Glutamatergic neuron (in vitro differentiated cells): ENCODE measurements at regions not wholly inside any gene's neighbourhood (a gene's known extent, or its start where the extent isn't known, plus 50 kb on each side); places are given as distances from the start of the nearest gene placed in this dataset.

ENCODE experiments used
- DNase-seq: peaks from one replicate; pipeline ENCODE4 v3.0.0; 2022
- H3K27ac Mint-ChIP-seq: one replicate; pipeline ENCODE4 v1.8.0; 2020; ENCODE audit warnings: mild to moderate bottlenecking, mixed read lengths, inconsistent platforms; ENCODE audit not compliant: unreplicated experiment
- H3K27me3 Mint-ChIP-seq: one replicate; pipeline ENCODE4 v1.8.0; 2020; ENCODE audit warnings: mild to moderate bottlenecking, moderate library complexity, mixed read lengths, inconsistent platforms; ENCODE audit not compliant: unreplicated experiment
- H3K36me3 Mint-ChIP-seq: one replicate; pipeline ENCODE4 v1.8.0; 2020; ENCODE audit warnings: mild to moderate bottlenecking, mixed read lengths, inconsistent platforms; ENCODE audit not compliant: unreplicated experiment
- H3K4me1 Mint-ChIP-seq: one replicate; pipeline ENCODE4 v1.8.0; 2020; ENCODE audit warnings: mild to moderate bottlenecking, low read depth, mixed read lengths, inconsistent platforms; ENCODE audit not compliant: unreplicated experiment
- H3K4me3 Mint-ChIP-seq: one replicate; pipeline ENCODE4 v1.8.0; 2020; ENCODE audit warnings: mild to moderate bottlenecking, mixed read lengths, inconsistent platforms; ENCODE audit not compliant: unreplicated experiment
- H3K9me3 Mint-ChIP-seq: one replicate; pipeline ENCODE4 v1.8.0; 2020; ENCODE audit warnings: mild to moderate bottlenecking, moderate library complexity, mixed read lengths, inconsistent platforms; ENCODE audit not compliant: unreplicated experiment
- TF ChIP-seq, protein P1 (sequence below): fragments of 200-600 bp; sonication (generic); IDR thresholded peaks from one replicate; pipeline ENCODE4 v1.5.0; 2021; ENCODE audit not compliant: partially characterized antibody, unreplicated experiment

DNA sequence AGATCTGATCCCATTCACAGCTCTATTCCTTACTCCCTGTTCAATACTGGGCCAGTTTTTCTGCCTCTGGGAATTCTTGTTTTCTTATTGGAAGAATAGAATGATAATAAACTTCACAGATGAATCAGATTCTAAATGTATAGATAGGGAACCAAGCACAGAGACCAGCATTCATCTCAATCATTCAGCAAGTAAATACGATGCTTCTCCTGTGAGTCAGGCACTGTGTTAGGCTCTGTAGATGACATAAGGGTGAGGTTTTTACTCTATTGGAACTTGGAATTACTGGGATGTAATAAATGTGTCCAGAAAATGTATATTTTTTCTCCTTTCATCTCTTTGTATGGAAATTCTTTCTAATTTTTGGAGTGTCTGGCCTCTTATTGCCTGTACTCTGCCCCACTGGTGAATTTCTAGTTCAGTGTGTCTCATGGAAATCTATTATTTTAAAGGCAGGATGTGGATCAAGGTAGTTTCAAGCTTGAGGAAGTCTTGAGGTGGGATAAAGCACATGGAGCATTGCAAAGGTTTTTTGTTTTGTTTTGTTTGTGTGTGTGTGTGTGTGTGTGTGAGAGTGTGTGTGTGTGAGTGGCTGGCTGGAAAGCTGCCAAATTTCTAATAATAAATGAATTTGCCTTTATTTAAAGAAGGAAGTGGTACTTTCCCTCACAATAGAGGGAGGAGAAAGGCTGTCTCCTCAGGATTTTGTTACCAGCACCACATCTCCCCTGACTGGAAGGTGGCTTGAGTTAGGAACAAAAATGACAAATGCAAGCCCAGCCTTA, 117.9 kb upstream of the HS3ST1 start:
- H3K36me3 Mint-ChIP-seq = no peaks in the 10 kb centered on the region
- no peak overlapping the region for H3K4me3 Mint-ChIP-seq
- no peaks in the 10 kb centered on the region for H3K4me1 Mint-ChIP-seq
- H3K9me3 Mint-ChIP-seq = no peaks in the 10 kb centered on the region
- H3K27ac Mint-ChIP-seq = no peak overlapping the region
- DNase-seq = no peak
- TF ChIP-seq, protein P1, sequence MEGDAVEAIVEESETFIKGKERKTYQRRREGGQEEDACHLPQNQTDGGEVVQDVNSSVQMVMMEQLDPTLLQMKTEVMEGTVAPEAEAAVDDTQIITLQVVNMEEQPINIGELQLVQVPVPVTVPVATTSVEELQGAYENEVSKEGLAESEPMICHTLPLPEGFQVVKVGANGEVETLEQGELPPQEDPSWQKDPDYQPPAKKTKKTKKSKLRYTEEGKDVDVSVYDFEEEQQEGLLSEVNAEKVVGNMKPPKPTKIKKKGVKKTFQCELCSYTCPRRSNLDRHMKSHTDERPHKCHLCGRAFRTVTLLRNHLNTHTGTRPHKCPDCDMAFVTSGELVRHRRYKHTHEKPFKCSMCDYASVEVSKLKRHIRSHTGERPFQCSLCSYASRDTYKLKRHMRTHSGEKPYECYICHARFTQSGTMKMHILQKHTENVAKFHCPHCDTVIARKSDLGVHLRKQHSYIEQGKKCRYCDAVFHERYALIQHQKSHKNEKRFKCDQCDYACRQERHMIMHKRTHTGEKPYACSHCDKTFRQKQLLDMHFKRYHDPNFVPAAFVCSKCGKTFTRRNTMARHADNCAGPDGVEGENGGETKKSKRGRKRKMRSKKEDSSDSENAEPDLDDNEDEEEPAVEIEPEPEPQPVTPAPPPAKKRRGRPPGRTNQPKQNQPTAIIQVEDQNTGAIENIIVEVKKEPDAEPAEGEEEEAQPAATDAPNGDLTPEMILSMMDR = no peak
- H3K27me3 Mint-ChIP-seq = no peaks in the 10 kb centered on the region

DNA sequence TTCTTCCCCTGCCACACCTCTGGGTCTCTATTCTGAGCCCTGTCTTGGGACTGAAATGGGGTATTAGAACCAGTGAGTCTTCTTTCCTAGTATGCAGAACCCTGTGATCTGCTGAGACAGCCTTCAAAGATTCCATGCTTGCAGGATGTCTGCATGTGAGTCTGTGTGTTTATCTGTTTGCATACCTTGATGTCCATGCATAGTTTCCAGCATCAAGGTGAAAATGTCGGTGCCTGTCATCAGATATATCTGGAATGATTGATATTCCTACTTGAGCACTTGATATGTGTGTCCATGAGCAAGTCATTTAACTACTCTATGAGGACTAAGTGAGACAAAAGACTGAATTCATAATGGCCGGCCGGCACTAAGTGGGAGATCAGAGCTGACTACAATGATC, 117.0 kb upstream of the HS3ST1 start:
- Mint-ChIP-seq H3K27ac (no peak overlapping the region), H3K27me3 (no peaks in the 10 kb centered on the region), H3K36me3 (no peaks in the 10 kb centered on the region), H3K9me3 (no peaks in the 10 kb centered on the region), H3K4me3 (no peak overlapping the region), H3K4me1 (no peaks in the 10 kb centered on the region)
- TF ChIP-seq, protein P1 = no peak
- no peak for DNase-seq

DNA sequence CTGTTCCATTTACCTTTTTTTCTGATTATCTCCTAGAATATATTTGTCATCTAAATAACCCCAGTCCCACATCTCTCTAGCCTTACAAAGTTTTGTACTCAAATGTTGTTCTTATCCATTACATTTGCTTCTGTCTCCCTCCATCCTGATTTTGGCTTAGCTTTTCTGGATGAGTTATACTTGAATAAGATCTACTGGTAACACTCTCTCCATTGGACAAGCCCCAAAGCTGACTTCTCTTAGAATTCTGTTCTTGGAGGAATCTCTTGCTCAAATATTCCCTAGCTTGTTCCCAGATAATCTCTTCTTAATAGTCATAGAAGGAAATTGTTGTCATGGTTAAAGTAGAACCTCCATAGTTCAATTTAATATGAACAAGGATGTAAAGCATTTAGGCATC, 115.5 kb upstream of the HS3ST1 start:
- H3K9me3 Mint-ChIP-seq = no peaks in the 10 kb centered on the region

DNA sequence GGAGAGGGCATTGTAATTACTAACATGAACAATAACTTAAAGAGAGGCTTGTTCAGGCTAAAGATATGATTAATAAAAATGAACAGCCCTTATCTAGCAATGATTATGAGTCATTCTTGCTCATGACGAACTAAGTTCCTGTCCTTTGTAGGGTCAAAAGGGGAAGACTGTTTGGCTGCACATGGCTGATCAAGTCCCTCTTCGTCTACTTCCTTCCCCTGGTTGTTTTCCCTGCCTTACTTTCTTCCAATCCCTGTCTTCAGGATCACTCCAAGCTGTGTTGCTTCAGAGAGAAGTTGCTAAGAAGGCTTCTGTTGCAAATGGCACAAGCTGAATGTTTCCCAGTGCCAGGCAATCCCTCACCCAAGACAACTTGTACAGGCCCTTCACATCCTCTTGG, 115.0 kb upstream of the HS3ST1 start:
- Mint-ChIP-seq H3K27ac (no peak overlapping the region), H3K36me3 (no peaks in the 10 kb centered on the region), H3K4me1 (no peaks in the 10 kb centered on the region), H3K27me3 (no peaks in the 10 kb centered on the region), H3K9me3 (no peaks in the 10 kb centered on the region), H3K4me3 (no peak overlapping the region)
- no peak for DNase-seq
- TF ChIP-seq, protein P1 = no peak

More for the DNA sequence above, 115.5 kb upstream of the HS3ST1 start:
- no peaks in the 10 kb centered on the region for H3K27me3 Mint-ChIP-seq
- DNase-seq = no peak
- H3K36me3 Mint-ChIP-seq = no peaks in the 10 kb centered on the region
- no peaks in the 10 kb centered on the region for H3K4me1 Mint-ChIP-seq
- H3K27ac Mint-ChIP-seq = no peak overlapping the region
- TF ChIP-seq, protein P1 = no peak
- no peak overlapping the region for H3K4me3 Mint-ChIP-seq

DNA sequence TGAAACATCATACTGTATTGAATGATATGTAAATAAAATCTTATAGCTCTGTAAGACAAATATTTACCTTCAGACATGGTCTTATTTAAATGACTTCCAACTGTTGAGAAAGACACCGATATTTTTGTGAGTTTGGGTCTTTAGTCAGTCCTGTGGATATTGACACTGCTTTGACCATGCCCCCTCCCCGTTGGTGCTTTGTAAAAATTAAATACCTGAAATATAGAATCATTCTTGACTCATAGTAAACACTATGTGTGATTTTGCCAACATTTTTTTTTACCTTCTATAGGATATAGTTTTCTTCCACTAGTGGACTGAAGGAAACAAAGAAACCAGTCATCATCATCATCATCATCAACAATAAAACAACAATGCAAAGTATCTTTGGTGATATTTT, 114.3 kb upstream of the HS3ST1 start:
- Mint-ChIP-seq H3K36me3 (no peaks in the 10 kb centered on the region), H3K4me1 (no peaks in the 10 kb centered on the region), H3K27me3 (no peaks in the 10 kb centered on the region), H3K4me3 (no peak overlapping the region), H3K9me3 (no peaks in the 10 kb centered on the region), H3K27ac (no peak overlapping the region)
- TF ChIP-seq, protein P1 = no peak
- no peak for DNase-seq
